ENCODE measurements at regions not wholly inside any gene's neighbourhood (a gene's known extent, or its start where the extent isn't known, plus 50 kb on each side); places are given as distances from the start of the nearest gene placed in this dataset.

DNA sequence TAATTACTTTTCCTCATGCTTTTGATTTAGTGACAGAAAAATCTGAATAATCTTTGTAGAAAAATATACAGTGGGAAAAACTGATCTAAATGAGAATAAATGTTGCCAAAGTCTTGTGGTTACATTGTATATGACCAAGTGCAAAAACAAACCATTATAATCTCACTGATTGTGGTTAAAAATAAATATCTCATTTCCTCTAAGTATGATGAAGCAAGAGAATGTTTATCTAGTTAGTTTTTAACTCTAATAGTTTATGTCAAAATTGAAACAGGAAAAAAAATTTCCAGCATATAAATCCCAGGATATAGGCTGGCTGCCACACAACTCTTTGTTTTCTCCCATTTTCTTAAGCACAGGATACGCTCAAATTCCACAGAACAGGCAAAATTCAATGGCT lies 392.7 kb upstream of the ID4 start:
- Histone ChIP-seq H3K27me3 (ENCODE audit: control insufficient read depth, insufficient read depth, low read length) (no peaks in the 10 kb centered on the region), H3K4me3 (ENCODE audit: low read length) (no peak overlapping the region), H3K36me3 (ENCODE audit: control insufficient read depth, insufficient read depth, low read length) (no peaks in the 10 kb centered on the region), H3K9ac (ENCODE audit: low read length) (no peak overlapping the region), H3K9me3 (ENCODE audit: control insufficient read depth, low read length) (no peaks in the 10 kb centered on the region), H3K4me1 (ENCODE audit: control insufficient read depth, insufficient read depth, low read length) (no peaks in the 10 kb centered on the region)

DNA sequence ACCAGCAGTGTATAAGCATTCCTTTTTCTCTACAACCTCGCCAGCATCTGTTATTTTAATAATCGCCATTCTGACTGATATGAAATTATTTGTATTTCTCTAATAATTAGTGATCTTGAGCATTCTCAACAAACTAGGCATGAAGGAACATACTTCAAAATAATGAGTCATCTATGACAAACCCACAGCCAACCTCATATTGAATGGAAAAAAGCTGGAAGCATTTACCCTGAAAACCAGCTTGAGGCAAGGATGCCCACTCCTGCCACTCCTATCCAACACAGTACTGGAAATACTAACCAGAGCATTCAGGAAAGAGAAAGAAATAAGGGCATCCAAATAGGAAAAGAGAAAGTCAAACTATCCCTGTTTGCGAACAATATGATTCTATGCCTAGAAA lies 390.6 kb upstream of the ID4 start:
- H3K9me3 ChIP-seq (ENCODE audit: control insufficient read depth, low read length), result no peaks in the 10 kb centered on the region
- H3K27me3 ChIP-seq (ENCODE audit: control insufficient read depth, insufficient read depth, low read length), result no peaks in the 10 kb centered on the region
- no peak overlapping the region for H3K4me3 ChIP-seq (ENCODE audit: low read length)
- no peaks in the 10 kb centered on the region for H3K36me3 ChIP-seq (ENCODE audit: control insufficient read depth, insufficient read depth, low read length)
- no peak overlapping the region for H3K9ac ChIP-seq (ENCODE audit: low read length)
- no peaks in the 10 kb centered on the region for H3K4me1 ChIP-seq (ENCODE audit: control insufficient read depth, insufficient read depth, low read length)

DNA sequence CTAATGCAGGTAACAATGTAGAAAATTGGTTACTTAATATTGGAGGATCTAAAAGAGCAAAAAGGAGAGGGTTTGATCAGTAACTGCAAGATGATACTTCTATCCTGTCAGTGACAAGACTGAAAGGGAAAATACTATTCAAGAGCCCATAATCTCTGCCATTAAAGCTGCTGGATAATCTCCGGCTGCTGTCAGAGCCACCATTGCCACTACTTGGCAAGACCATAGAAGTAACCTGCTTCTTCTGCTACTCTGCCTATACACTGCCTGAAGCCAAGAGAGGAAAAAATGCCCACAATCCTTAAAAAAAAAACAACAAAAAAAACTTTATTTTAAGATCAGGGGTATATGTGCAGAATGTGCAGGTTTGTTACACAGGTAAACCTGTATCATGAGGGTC lies 386.5 kb upstream of the ID4 start:
- Histone ChIP-seq H3K36me3 (ENCODE audit: control insufficient read depth, insufficient read depth, low read length) (no peaks in the 10 kb centered on the region), H3K4me3 (ENCODE audit: low read length) (no peak overlapping the region), H3K4me1 (ENCODE audit: control insufficient read depth, insufficient read depth, low read length) (no peaks in the 10 kb centered on the region), H3K9me3 (ENCODE audit: control insufficient read depth, low read length) (no peaks in the 10 kb centered on the region), H3K9ac (ENCODE audit: low read length) (no peak overlapping the region), H3K27me3 (ENCODE audit: control insufficient read depth, insufficient read depth, low read length) (no peaks in the 10 kb centered on the region)

GRCh38 chr6:19452495-19452894 lies 384.7 kb upstream of the ID4 start:
- no peak overlapping the region for H3K4me3 ChIP-seq (ENCODE audit: low read length)

GRCh38 chr6:19454001-19454720 lies 383.0 kb upstream of the ID4 start:
- H3K27me3 ChIP-seq (ENCODE audit: control insufficient read depth, insufficient read depth, low read length), result no peaks in the 10 kb centered on the region
- H3K36me3 ChIP-seq (ENCODE audit: control insufficient read depth, insufficient read depth, low read length), result no peaks in the 10 kb centered on the region
- no peaks in the 10 kb centered on the region for H3K9me3 ChIP-seq (ENCODE audit: control insufficient read depth, low read length)
- H3K4me1 ChIP-seq (ENCODE audit: control insufficient read depth, insufficient read depth, low read length), result no peaks in the 10 kb centered on the region
- no peak overlapping the region for H3K4me3 ChIP-seq (ENCODE audit: low read length)
- H3K9ac ChIP-seq (ENCODE audit: low read length), result no peak overlapping the region

More at GRCh38 chr6:19452495-19452894, 384.7 kb upstream of the ID4 start:
- Histone ChIP-seq H3K36me3 (ENCODE audit: control insufficient read depth, insufficient read depth, low read length) (no peaks in the 10 kb centered on the region), H3K4me1 (ENCODE audit: control insufficient read depth, insufficient read depth, low read length) (no peaks in the 10 kb centered on the region), H3K9me3 (ENCODE audit: control insufficient read depth, low read length) (no peaks in the 10 kb centered on the region), H3K27me3 (ENCODE audit: control insufficient read depth, insufficient read depth, low read length) (no peaks in the 10 kb centered on the region), H3K9ac (ENCODE audit: low read length) (no peak overlapping the region)

DNA sequence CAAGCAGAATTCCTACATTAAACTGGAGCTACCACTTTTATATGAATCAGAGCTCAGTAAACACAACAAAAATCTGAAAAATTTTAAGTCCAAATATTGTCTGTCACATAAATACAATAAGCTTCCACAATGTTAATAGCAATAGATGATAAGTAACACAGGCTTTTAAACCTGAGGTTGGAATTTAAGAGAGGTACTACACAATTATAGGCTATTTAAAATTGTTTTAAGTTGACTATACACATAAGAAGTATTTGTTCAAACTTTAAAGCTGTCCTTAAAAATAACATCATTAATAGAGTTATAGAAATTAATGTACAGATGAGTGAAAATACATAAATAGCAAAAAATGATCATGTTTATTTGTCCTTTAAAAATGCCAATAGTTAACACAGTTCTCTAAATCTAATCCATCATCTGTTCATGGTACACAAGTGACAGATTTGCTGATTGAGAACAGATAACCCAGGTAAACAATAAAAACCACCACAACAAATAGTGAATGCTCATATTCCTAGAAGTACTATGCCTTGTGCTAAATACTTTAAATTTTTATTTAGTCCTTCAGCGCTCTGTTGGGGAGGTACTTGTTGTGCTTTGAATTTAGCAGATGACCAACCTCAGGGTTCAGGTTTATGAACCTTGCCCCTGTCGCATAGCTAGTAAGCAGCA lies 382.3 kb upstream of the ID4 start:
- no peaks in the 10 kb centered on the region for H3K27me3 ChIP-seq (ENCODE audit: control insufficient read depth, insufficient read depth, low read length)
- no peak overlapping the region for H3K9ac ChIP-seq (ENCODE audit: low read length)
- no peaks in the 10 kb centered on the region for H3K36me3 ChIP-seq (ENCODE audit: control insufficient read depth, insufficient read depth, low read length)
- no peaks in the 10 kb centered on the region for H3K4me1 ChIP-seq (ENCODE audit: control insufficient read depth, insufficient read depth, low read length)
- no peaks in the 10 kb centered on the region for H3K9me3 ChIP-seq (ENCODE audit: control insufficient read depth, low read length)
- no peak overlapping the region for H3K4me3 ChIP-seq (ENCODE audit: low read length)

DNA sequence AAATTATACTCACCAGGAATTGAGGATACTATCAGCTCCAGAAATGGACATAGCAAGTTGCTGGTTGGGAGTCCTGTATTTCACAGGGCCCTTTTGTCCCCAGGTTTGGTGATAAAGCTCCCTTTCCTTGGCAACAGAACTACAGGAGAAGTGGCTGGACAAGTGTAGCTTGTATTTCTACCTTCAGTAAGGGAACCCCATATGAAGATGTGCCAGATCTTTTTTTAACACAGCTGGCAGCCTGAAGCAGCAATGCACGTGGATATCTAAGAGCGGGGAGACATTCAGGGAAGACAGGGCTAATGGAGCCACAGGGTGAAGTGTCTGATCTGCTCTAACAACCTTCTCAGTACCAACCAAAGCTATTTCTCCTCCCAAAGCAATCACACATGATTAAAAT lies 373.9 kb upstream of the ID4 start:
- Histone ChIP-seq H3K4me3 (ENCODE audit: low read length) (no peak overlapping the region), H3K27me3 (ENCODE audit: control insufficient read depth, insufficient read depth, low read length) (no peaks in the 10 kb centered on the region), H3K4me1 (ENCODE audit: control insufficient read depth, insufficient read depth, low read length) (no peaks in the 10 kb centered on the region), H3K9ac (ENCODE audit: low read length) (no peak overlapping the region), H3K36me3 (ENCODE audit: control insufficient read depth, insufficient read depth, low read length) (no peaks in the 10 kb centered on the region), H3K9me3 (ENCODE audit: control insufficient read depth, low read length) (no peaks in the 10 kb centered on the region)

DNA sequence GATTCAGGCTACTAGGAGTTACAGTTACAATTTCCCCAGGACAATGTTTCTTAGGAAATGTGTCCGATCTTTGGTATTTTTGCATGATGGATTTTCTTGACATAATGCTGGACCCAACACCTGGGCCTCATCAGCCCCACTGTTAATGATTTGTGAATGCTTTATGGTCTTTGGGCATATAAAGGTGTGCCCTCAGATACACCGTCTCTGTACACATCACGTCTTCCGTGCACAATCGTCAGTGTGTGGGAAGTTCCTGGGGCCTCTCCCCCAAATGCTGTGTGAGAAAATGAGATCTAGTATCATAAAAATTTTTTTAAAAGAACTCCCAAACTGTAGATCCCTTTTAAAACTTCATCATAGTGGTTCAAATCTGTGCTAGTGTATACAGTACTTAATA lies 373.2 kb upstream of the ID4 start:
- H3K36me3 ChIP-seq (ENCODE audit: control insufficient read depth, insufficient read depth, low read length), result no peaks in the 10 kb centered on the region
- no peaks in the 10 kb centered on the region for H3K9me3 ChIP-seq (ENCODE audit: control insufficient read depth, low read length)
- H3K4me3 ChIP-seq (ENCODE audit: low read length), result no peak overlapping the region
- no peaks in the 10 kb centered on the region for H3K4me1 ChIP-seq (ENCODE audit: control insufficient read depth, insufficient read depth, low read length)
- H3K9ac ChIP-seq (ENCODE audit: low read length), result no peak overlapping the region
- no peaks in the 10 kb centered on the region for H3K27me3 ChIP-seq (ENCODE audit: control insufficient read depth, insufficient read depth, low read length)

GRCh38 chr6:19465256-19465655 lies 371.9 kb upstream of the ID4 start:
- H3K4me1 ChIP-seq (ENCODE audit: control insufficient read depth, insufficient read depth, low read length), result no peaks in the 10 kb centered on the region
- H3K9ac ChIP-seq (ENCODE audit: low read length), result no peak overlapping the region
- no peaks in the 10 kb centered on the region for H3K9me3 ChIP-seq (ENCODE audit: control insufficient read depth, low read length)

GRCh38 chr6:19465760-19466159 lies 371.4 kb upstream of the ID4 start:
- no peaks in the 10 kb centered on the region for H3K27me3 ChIP-seq (ENCODE audit: control insufficient read depth, insufficient read depth, low read length)
- no peaks in the 10 kb centered on the region for H3K4me1 ChIP-seq (ENCODE audit: control insufficient read depth, insufficient read depth, low read length)
- no peaks in the 10 kb centered on the region for H3K36me3 ChIP-seq (ENCODE audit: control insufficient read depth, insufficient read depth, low read length)
- no peaks in the 10 kb centered on the region for H3K9me3 ChIP-seq (ENCODE audit: control insufficient read depth, low read length)
- H3K9ac ChIP-seq (ENCODE audit: low read length), result no peak overlapping the region
- H3K4me3 ChIP-seq (ENCODE audit: low read length), result no peak overlapping the region

More at GRCh38 chr6:19465256-19465655, 371.9 kb upstream of the ID4 start:
- Histone ChIP-seq H3K27me3 (ENCODE audit: control insufficient read depth, insufficient read depth, low read length) (no peaks in the 10 kb centered on the region), H3K4me3 (ENCODE audit: low read length) (no peak overlapping the region), H3K36me3 (ENCODE audit: control insufficient read depth, insufficient read depth, low read length) (no peaks in the 10 kb centered on the region)

DNA sequence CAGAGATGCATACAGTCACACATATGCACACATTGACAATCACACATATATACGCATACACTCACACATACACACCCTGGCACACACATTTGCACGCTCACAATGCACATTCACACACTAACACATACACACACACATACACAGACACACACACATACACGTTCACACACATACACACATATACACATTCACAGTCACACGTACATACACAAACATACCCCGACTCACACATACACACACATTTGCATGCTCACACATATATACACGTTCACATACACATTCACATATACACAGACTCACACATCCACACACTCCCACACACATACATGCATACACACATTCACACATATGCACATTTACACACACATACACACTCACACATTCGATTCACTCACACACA lies 366.8 kb upstream of the ID4 start:
- Histone ChIP-seq H3K9me3 (ENCODE audit: control insufficient read depth, low read length) (no peaks in the 10 kb centered on the region), H3K27me3 (ENCODE audit: control insufficient read depth, insufficient read depth, low read length) (no peaks in the 10 kb centered on the region), H3K4me1 (ENCODE audit: control insufficient read depth, insufficient read depth, low read length) (no peaks in the 10 kb centered on the region), H3K36me3 (ENCODE audit: control insufficient read depth, insufficient read depth, low read length) (no peaks in the 10 kb centered on the region), H3K9ac (ENCODE audit: low read length) (no peak overlapping the region), H3K4me3 (ENCODE audit: low read length) (no peak overlapping the region)

GRCh38 chr6:19472153-19472552 lies 365.0 kb upstream of the ID4 start:
- Histone ChIP-seq H3K4me1 (ENCODE audit: control insufficient read depth, insufficient read depth, low read length) (no peaks in the 10 kb centered on the region), H3K27me3 (ENCODE audit: control insufficient read depth, insufficient read depth, low read length) (no peaks in the 10 kb centered on the region), H3K4me3 (ENCODE audit: low read length) (no peak overlapping the region), H3K36me3 (ENCODE audit: control insufficient read depth, insufficient read depth, low read length) (no peaks in the 10 kb centered on the region), H3K9me3 (ENCODE audit: control insufficient read depth, low read length) (no peaks in the 10 kb centered on the region), H3K9ac (ENCODE audit: low read length) (no peak overlapping the region)

Data from mucosa of stomach (tissue), 1 donor.